HCT116 (cell line): ENCODE measurements at regions not wholly inside any gene's neighbourhood (a gene's known extent, or its start where the extent isn't known, plus 50 kb on each side); places are given as distances from the start of the nearest gene placed in this dataset.

Experiments
- CTCF ChIP-seq, 3 experiments: fragments of 200-600 bp in 1 of 3; sonication (generic) in 1 of 3; IDR thresholded peaks in 2 of 3; conservative IDR thresholded peaks in 1 of 3; 2 replicates each; pipeline ENCODE4 v1.5.1; 2012 to 2017; ENCODE audit warnings: low read depth in 2 of 3, low read length in 2 of 3, antibody characterized with exemption in 1 of 3, borderline replicate concordance in 1 of 3, control low read depth in 1 of 3, mild to moderate bottlenecking in 1 of 3, mixed read lengths in 1 of 3, mixed run types in 1 of 3, moderate library complexity in 1 of 3; ENCODE audit not compliant: insufficient read depth in 1 of 3
- EZH2phosphoT487 ChIP-seq: fragments of 200-600 bp; IDR thresholded peaks from 2 replicates; pipeline ENCODE4 v1.6.1; 2018; ENCODE audit warnings: antibody characterized with exemption, borderline replicate concordance
- JUND ChIP-seq: IDR thresholded peaks from 2 replicates; pipeline ENCODE4 v1.6.1; 2012
- POLR2A ChIP-seq: IDR thresholded peaks from 2 replicates; pipeline ENCODE4 v1.7.0; 2011; ENCODE audit warnings: borderline replicate concordance; ENCODE audit not compliant: insufficient read depth, insufficient read length; ENCODE audit errors: extremely low read depth
- POLR2AphosphoS5 ChIP-seq: IDR thresholded peaks from 2 replicates; pipeline ENCODE4 v1.6.1; 2011; ENCODE audit warnings: mild to moderate bottlenecking, low read depth, low read length, moderate library complexity

- no peak for TF ChIP-seq CTCF (IDR thresholded peaks at IDR 0.05 in 2 of 3, conservative IDR thresholded peaks at IDR 0.05 in 1 of 3; ENCODE audit: borderline replicate concordance in 1 of 3, insufficient read depth in 1 of 3, low read depth in 2 of 3, low read length in 2 of 3)
- TF ChIP-seq POLR2A, result no peak
- no peak for TF ChIP-seq POLR2AphosphoS5
- TF ChIP-seq EZH2phosphoT487, result no peak
- no peak for TF ChIP-seq JUND
These were observed 118.7 kb upstream of the GDF10 start for GRCh38 chr10:47181052-47181849.
